ENCODE measurements at regions not wholly inside any gene's neighbourhood (a gene's known extent, or its start where the extent isn't known, plus 50 kb on each side); places are given as distances from the start of the nearest gene placed in this dataset.

DNA sequence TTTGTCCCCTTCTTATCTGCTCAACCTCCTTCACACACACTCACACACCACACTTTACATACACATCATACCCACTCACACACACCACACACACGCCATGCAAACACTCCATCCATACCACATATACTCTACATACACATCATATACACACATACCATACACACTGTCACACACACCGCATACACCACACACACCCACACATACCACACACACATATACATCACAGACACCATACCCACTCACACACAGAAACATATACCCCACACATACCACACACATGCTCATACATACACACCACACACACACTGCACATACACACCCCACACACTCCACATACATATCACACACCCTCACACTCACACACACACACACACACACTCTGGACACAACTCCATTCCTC lies 54.3 kb upstream of the ACP3 start:
- Histone ChIP-seq H3K4me1 (ENCODE audit: control insufficient read depth in 1 of 2, insufficient read depth in 1 of 2, low read depth in 1 of 2, low read length in 1 of 2) (peaks cover 16 to 23% of the 10 kb centered on the region in 2 experiments), H3K27ac (no peak overlapping the region), H3K27me3 (no peaks in the 10 kb centered on the region), H3K4me3 (ENCODE audit: low read depth in 1 of 2, low read length in 1 of 2) (no peak overlapping the region), H3K36me3 (no peaks in the 10 kb centered on the region), H3K9me3 (no peaks in the 10 kb centered on the region)
- TF ChIP-seq CTCF (IDR thresholded peaks at IDR 0.05) = no peak

DNA sequence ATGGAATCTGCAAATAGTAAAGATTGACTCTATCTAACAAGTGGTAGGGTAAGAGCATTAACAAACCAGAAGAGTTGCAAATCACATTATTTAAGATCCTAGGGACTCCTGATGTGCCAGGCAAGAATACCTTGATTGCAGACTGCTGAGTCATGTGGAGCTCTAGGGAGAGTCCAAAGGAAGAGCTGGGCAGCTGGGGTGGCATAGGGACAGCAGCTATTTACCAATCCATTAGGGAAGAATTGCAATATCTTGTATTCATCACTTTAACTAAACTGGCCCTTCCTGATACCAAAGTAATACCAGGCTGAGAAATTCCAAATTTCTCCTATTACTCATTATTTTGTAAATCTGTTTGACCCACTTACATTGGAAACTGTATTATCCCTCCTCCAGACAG lies 52.2 kb upstream of the ACP3 start:
- Histone ChIP-seq H3K9me3 (no peaks in the 10 kb centered on the region), H3K27ac (no peak overlapping the region), H3K27me3 (no peaks in the 10 kb centered on the region), H3K4me1 (ENCODE audit: control insufficient read depth in 1 of 2, insufficient read depth in 1 of 2, low read depth in 1 of 2, low read length in 1 of 2) (peaks cover 16 to 34% of the 10 kb centered on the region in 2 experiments), H3K36me3 (no peaks in the 10 kb centered on the region), H3K4me3 (ENCODE audit: low read depth in 1 of 2, low read length in 1 of 2) (no peak overlapping the region)
- no peak for TF ChIP-seq CTCF (IDR thresholded peaks at IDR 0.05)

DNA sequence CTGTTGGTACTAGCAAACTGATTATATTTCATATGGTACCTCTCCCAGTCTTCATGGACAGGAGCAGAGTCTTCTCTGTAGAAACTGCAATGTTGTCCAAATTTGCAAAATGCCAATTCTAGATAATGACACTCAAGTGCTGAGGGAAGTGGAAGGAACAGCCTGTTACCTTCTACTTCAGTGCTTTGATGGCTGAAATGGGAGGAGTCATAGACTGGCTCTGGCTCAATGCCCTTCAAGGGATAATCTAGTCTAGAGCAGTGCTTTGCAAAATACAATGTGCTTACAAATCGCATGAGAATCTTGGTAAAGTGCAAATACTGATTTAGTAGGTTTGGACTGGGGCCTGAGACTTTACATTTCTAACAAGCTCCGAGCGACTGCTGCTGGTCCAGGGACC lies 51.7 kb upstream of the ACP3 start:
- Histone ChIP-seq H3K36me3 (no peaks in the 10 kb centered on the region), H3K27me3 (no peaks in the 10 kb centered on the region), H3K4me1 (ENCODE audit: control insufficient read depth in 1 of 2, insufficient read depth in 1 of 2, low read depth in 1 of 2, low read length in 1 of 2) (peaks cover 16 to 33% of the 10 kb centered on the region in 2 experiments), H3K4me3 (ENCODE audit: low read depth in 1 of 2, low read length in 1 of 2) (no peak overlapping the region), H3K9me3 (no peaks in the 10 kb centered on the region), H3K27ac (no peak overlapping the region)
- TF ChIP-seq CTCF (IDR thresholded peaks at IDR 0.05) = no peak

DNA sequence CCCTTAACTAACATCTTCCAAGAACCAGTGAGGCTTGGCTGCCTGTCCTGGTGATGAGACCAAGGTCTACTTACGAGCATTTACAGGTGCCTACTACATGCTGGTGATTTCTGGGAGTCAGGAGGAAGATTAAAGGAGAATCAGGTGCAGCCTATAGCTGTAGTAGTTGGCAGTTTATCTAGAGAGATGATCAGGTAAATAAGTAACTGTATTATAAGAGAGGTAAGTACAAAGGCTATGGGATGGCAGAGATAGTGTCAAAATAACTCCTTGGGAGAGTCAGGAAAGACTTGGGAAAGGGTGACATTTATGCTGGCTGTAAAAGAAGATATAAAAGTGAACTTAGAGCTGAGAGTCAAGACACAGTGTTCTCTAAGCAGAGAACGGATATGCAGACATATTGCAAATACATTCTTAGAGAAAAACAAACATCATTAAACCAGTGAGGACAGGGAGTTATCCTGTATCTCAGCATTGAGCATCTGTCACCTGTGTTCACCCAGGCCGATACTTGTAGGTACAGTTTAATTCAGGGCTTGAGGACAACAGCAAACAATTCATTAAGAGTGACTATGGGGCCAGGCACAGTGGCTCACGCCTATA lies 49.7 kb upstream of the ACP3 start:
- Histone ChIP-seq H3K4me3 (ENCODE audit: low read depth in 1 of 2, low read length in 1 of 2) (no peak overlapping the region), H3K36me3 (no peaks in the 10 kb centered on the region), H3K27me3 (no peaks in the 10 kb centered on the region), H3K9me3 (no peaks in the 10 kb centered on the region), H3K27ac (no peak overlapping the region), H3K4me1 (ENCODE audit: control insufficient read depth in 1 of 2, insufficient read depth in 1 of 2, low read depth in 1 of 2, low read length in 1 of 2) (peaks cover 8 to 24% of the 10 kb centered on the region in 2 experiments)
- TF ChIP-seq CTCF (IDR thresholded peaks at IDR 0.05) = no peak
